Panc1 (cell line): ENCODE measurements at regions not wholly inside any gene's neighbourhood (a gene's known extent, or its start where the extent isn't known, plus 50 kb on each side); places are given as distances from the start of the nearest gene placed in this dataset.

Experiments
- ATAC-seq: fragments of 200-7000 bp; cut with Tn5 transposase; 2 replicates; pipeline ENCODE4 v1.9.1; 2020; ENCODE audit warnings: mild to moderate bottlenecking, moderate library complexity
- BruUV-seq: library from RNA; stranded (reverse); fragments of 400-500 nt; replicated peaks from 2 replicates; lab custom pipeline; 2021; lab: Mats Ljungman, UMichigan
- CTCF ChIA-PET: fragments of 300-600 bp; sonication (Branson Sonifier 250); formaldehyde crosslinking; loops from one replicate; lab custom pipeline; 2022; ENCODE audit warnings: antibody characterized with exemption; lab: Charles Lee
- POLR2A ChIA-PET: fragments of 300-600 bp; sonication (Branson Sonifier 250); formaldehyde crosslinking; loops from one replicate; lab custom pipeline; 2022; ENCODE audit warnings: antibody characterized with exemption; lab: Charles Lee
- DNase-seq: peaks from one replicate; pipeline ENCODE4 v3.0.0-alpha.2; 2010; ENCODE audit warnings: low read depth, low spot score
- H3K27ac ChIP-seq: 2 replicates; pipeline ENCODE4 v1.5.1; 2011; ENCODE audit warnings: mild to moderate bottlenecking, low read length, inconsistent platforms
- H3K27me3 ChIP-seq: fragments of 200-500 bp; sonication (Bioruptor generic); 2 replicates; pipeline ENCODE4 v1.6.0; 2014; ENCODE audit warnings: low read length, inconsistent platforms; ENCODE audit not compliant: control insufficient read depth, insufficient read depth
- H3K36me3 ChIP-seq: fragments of 200-500 bp; sonication (Bioruptor generic); 2 replicates; pipeline ENCODE4 v1.5.1; 2014; ENCODE audit warnings: inconsistent platforms, mild to moderate bottlenecking, low read length, moderate library complexity; ENCODE audit not compliant: control insufficient read depth, insufficient read depth
- H3K4me1 ChIP-seq: 2 replicates; pipeline ENCODE4 v1.5.1; 2011; ENCODE audit warnings: inconsistent platforms, mild to moderate bottlenecking, low read length, moderate library complexity; ENCODE audit not compliant: control insufficient read depth, insufficient read depth
- H3K4me3 ChIP-seq, 2 experiments: 2 replicates each; pipeline ENCODE4 v1.5.1; 2011 to 2012; ENCODE audit warnings: low read depth in 2 of 2, low read length in 2 of 2, mild to moderate bottlenecking in 2 of 2, inconsistent platforms in 1 of 2, moderate library complexity in 1 of 2
- H3K9me3 ChIP-seq: fragments of 200-500 bp; sonication (Bioruptor generic); 2 replicates; pipeline ENCODE4 v1.5.1; 2014; ENCODE audit warnings: low read depth, mild to moderate bottlenecking, inconsistent platforms, low read length, moderate library complexity; ENCODE audit not compliant: control insufficient read depth, insufficient read depth
- POLR2AphosphoS5 ChIP-seq: IDR thresholded peaks from 2 replicates; pipeline ENCODE4 v1.6.1; 2012; ENCODE audit warnings: mild to moderate bottlenecking, low read depth, low read length, moderate library complexity
- SIN3A ChIP-seq: IDR thresholded peaks from 2 replicates; pipeline ENCODE4 v1.6.1; 2012; ENCODE audit warnings: low read depth, mild to moderate bottlenecking, low read length, moderate library complexity, borderline replicate concordance; ENCODE audit not compliant: insufficient read depth
- TCF7L2 ChIP-seq: IDR thresholded peaks from 2 replicates; pipeline ENCODE4 v1.6.1; 2011; ENCODE audit warnings: mild to moderate bottlenecking, low read depth, low read length, inconsistent platforms
- in situ Hi-C: cut with HindIII; loops from 2 replicates; pipeline ENCODE4 v1.10.0; 2016; ENCODE audit warnings: low sequenced_read_pairs, low pct_unique_long_range_greater_than_20kb
- intact Hi-C: fragments of 100-400 bp; cut with micrococcal nuclease; formaldehyde crosslinking; loops from one replicate; pipeline ENCODE4 v1.10.0; 2022; ENCODE audit not compliant: unreplicated experiment
- TF ChIP-seq, protein P1 (sequence below), 2 experiments: IDR thresholded peaks; 2 replicates each; pipeline ENCODE4 v1.6.1; 2011 to 2012; ENCODE audit warnings: low read depth in 2 of 2, control low read depth in 1 of 2, low read length in 1 of 2, mild to moderate bottlenecking in 1 of 2, moderate library complexity in 1 of 2; ENCODE audit not compliant: insufficient read depth in 1 of 2
- TF ChIP-seq, protein P2 (sequence below): fragments of 450-650 bp; IDR thresholded peaks from 2 replicates; pipeline ENCODE4 v1.5.1; 2017; ENCODE audit warnings: mild to moderate bottlenecking

DNA sequence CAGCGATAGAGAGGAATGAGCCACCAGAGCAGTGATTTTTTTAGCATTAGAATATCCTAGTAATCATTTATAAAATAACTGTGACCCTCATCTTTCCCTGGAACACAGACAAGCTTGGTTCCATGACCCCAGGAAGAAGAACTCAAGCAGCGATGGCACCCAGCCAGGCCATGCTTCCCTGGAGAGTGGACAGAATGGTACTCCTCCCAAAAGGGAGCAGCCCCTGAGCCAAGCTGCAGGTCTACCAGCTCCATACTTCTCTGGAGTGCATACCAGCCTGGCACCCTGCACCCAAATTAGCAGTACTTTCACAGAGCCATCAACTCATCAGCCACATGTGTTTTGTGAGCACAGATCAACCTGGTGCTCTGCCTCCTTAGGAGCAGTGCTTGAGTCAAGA lies 310.9 kb upstream of the PCDH10 start:
- no peak for TF ChIP-seq POLR2AphosphoS5
- TF ChIP-seq, protein P1, sequence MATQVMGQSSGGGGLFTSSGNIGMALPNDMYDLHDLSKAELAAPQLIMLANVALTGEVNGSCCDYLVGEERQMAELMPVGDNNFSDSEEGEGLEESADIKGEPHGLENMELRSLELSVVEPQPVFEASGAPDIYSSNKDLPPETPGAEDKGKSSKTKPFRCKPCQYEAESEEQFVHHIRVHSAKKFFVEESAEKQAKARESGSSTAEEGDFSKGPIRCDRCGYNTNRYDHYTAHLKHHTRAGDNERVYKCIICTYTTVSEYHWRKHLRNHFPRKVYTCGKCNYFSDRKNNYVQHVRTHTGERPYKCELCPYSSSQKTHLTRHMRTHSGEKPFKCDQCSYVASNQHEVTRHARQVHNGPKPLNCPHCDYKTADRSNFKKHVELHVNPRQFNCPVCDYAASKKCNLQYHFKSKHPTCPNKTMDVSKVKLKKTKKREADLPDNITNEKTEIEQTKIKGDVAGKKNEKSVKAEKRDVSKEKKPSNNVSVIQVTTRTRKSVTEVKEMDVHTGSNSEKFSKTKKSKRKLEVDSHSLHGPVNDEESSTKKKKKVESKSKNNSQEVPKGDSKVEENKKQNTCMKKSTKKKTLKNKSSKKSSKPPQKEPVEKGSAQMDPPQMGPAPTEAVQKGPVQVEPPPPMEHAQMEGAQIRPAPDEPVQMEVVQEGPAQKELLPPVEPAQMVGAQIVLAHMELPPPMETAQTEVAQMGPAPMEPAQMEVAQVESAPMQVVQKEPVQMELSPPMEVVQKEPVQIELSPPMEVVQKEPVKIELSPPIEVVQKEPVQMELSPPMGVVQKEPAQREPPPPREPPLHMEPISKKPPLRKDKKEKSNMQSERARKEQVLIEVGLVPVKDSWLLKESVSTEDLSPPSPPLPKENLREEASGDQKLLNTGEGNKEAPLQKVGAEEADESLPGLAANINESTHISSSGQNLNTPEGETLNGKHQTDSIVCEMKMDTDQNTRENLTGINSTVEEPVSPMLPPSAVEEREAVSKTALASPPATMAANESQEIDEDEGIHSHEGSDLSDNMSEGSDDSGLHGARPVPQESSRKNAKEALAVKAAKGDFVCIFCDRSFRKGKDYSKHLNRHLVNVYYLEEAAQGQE (IDR thresholded peaks at IDR 0.05; ENCODE audit: insufficient read depth in 1 of 2, low read depth in 2 of 2, low read length in 1 of 2) = no peak
- no peak for TF ChIP-seq SIN3A
- TF ChIP-seq, protein P2, sequence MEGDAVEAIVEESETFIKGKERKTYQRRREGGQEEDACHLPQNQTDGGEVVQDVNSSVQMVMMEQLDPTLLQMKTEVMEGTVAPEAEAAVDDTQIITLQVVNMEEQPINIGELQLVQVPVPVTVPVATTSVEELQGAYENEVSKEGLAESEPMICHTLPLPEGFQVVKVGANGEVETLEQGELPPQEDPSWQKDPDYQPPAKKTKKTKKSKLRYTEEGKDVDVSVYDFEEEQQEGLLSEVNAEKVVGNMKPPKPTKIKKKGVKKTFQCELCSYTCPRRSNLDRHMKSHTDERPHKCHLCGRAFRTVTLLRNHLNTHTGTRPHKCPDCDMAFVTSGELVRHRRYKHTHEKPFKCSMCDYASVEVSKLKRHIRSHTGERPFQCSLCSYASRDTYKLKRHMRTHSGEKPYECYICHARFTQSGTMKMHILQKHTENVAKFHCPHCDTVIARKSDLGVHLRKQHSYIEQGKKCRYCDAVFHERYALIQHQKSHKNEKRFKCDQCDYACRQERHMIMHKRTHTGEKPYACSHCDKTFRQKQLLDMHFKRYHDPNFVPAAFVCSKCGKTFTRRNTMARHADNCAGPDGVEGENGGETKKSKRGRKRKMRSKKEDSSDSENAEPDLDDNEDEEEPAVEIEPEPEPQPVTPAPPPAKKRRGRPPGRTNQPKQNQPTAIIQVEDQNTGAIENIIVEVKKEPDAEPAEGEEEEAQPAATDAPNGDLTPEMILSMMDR = no peak
- TF ChIP-seq TCF7L2 = no peak
- Histone ChIP-seq H3K27ac (no peak overlapping the region), H3K4me1 (no peaks in the 10 kb centered on the region), H3K27me3 (no peaks in the 10 kb centered on the region), H3K36me3 (no peaks in the 10 kb centered on the region), H3K9me3 (no peaks in the 10 kb centered on the region), H3K4me3 (no peak overlapping the region)
- intact Hi-C loops (no loop called here), in situ Hi-C loops (no loop called here)
- no TSS peak for BruUV-seq
- CTCF ChIA-PET = no interaction called here
- ATAC-seq (no peak), DNase-seq (no peak)
- POLR2A ChIA-PET = no interaction called here

DNA sequence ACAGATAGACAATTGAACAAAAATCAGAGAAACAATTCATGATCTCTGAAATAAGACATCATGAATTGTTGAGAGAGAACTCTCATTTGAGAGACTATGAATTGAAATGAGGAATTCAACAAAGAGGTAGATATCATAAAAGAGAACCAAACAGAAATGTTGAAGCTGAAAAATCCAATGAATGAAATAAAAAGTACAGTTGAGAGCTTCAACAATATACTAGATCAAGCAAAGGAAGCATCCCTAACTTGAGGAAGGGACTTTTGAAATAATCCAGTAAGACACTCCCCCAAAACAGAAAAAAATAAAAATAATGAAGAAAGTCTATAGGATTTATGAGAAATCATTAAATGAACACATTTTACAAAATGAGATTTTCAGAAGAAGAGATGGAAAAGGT lies 310.0 kb upstream of the PCDH10 start:
- ChIA-PET POLR2A (no interaction called here), CTCF (no interaction called here)
- no peak overlapping the region for H3K4me3 ChIP-seq
- no peaks in the 10 kb centered on the region for H3K27me3 ChIP-seq
- H3K4me1 ChIP-seq = no peaks in the 10 kb centered on the region
- no peak overlapping the region for H3K27ac ChIP-seq
- H3K36me3 ChIP-seq = no peaks in the 10 kb centered on the region
- no peaks in the 10 kb centered on the region for H3K9me3 ChIP-seq
- intact Hi-C loops = no loop called here
- TF ChIP-seq, protein P1 (IDR thresholded peaks at IDR 0.05; ENCODE audit: insufficient read depth in 1 of 2, low read depth in 2 of 2, low read length in 1 of 2) = no peak
- TF ChIP-seq, protein P2 = no peak
- TF ChIP-seq POLR2AphosphoS5 (no peak), SIN3A (no peak), TCF7L2 (no peak)
- no peak for ATAC-seq
- no peak for DNase-seq
- no TSS peak for BruUV-seq
- in situ Hi-C loops = no loop called here
